Thoracic aorta (tissue), 2 donors: ENCODE measurements at regions not wholly inside any gene's neighbourhood (a gene's known extent, or its start where the extent isn't known, plus 50 kb on each side); places are given as distances from the start of the nearest gene placed in this dataset.

Experiments
- ATAC-seq: fragments of 150-250 bp; one replicate; pipeline ENCODE4 v1.8.0; 2017; ENCODE audit warnings: low read depth; ENCODE audit not compliant: insufficient number of reproducible peaks, low FRiP score
- DNase-seq: peaks from one replicate; pipeline ENCODE4 v3.0.0-alpha.2; 2020; ENCODE audit warnings: low spot score
- H3K27ac ChIP-seq, 2 donors: fragments of 200-600 bp; sonication (generic); 1 replicate in 1 of 2; 2 replicates in 1 of 2; pipeline ENCODE4 v1.5.1; 2016; ENCODE audit warnings: mild to moderate bottlenecking in 2 of 2, moderate library complexity in 2 of 2
- H3K27me3 ChIP-seq: fragments of 200-600 bp; sonication (generic); replicated peaks from 2 replicates; pipeline ENCODE4 v1.6.0; 2016; ENCODE audit warnings: mild to moderate bottlenecking; ENCODE audit not compliant: insufficient read depth
- H3K36me3 ChIP-seq: fragments of 200-600 bp; sonication (generic); one replicate; pipeline ENCODE4 v1.5.1; 2016
- H3K4me1 ChIP-seq, 2 donors: fragments of 200-600 bp; sonication (generic); 1 replicate in 1 of 2; 2 replicates in 1 of 2; pipeline versions ENCODE4 v1.5.1 to v1.6.0; 2016; ENCODE audit warnings: low read depth in 2 of 2, mild to moderate bottlenecking in 1 of 2; ENCODE audit not compliant: control insufficient read depth in 1 of 2
- H3K4me3 ChIP-seq: fragments of 200-600 bp; sonication (generic); 2 replicates; pipeline ENCODE4 v1.5.1; 2016; ENCODE audit warnings: mild to moderate bottlenecking
- H3K9me3 ChIP-seq: fragments of 200-600 bp; sonication (generic); 2 replicates; pipeline ENCODE4 v1.5.1; 2016
- CTCF ChIP-seq: fragments of 200-600 bp; sonication (generic); IDR thresholded peaks from one replicate; pipeline ENCODE4 v1.5.1; 2019; ENCODE audit warnings: antibody characterized with exemption

GRCh38 chr3:81295906-81296577, 465.4 kb downstream of the GBE1 start:
- ATAC-seq (no peak), DNase-seq (no peak)
- Histone ChIP-seq H3K4me1 (no peaks in the 10 kb centered on the region), H3K27ac (no peak overlapping the region), H3K27me3 (no peaks in the 10 kb centered on the region), H3K9me3 (no peaks in the 10 kb centered on the region), H3K36me3 (no peaks in the 10 kb centered on the region), H3K4me3 (no peak overlapping the region)
- TF ChIP-seq CTCF: no peak

GRCh38 chr3:81293156-81293555, 468.3 kb downstream of the GBE1 start:
- no peaks in the 10 kb centered on the region for H3K4me1 ChIP-seq
- H3K27ac ChIP-seq: no peak overlapping the region
- DNase-seq (no peak), ATAC-seq (no peak)
- no peaks in the 10 kb centered on the region for H3K9me3 ChIP-seq
- H3K27me3 ChIP-seq: no peaks in the 10 kb centered on the region
- no peaks in the 10 kb centered on the region for H3K36me3 ChIP-seq
- no peak for TF ChIP-seq CTCF
- no peak overlapping the region for H3K4me3 ChIP-seq

- ATAC-seq (no peak), DNase-seq (no peak)
- H3K27ac ChIP-seq: no peak overlapping the region
- H3K36me3 ChIP-seq: no peaks in the 10 kb centered on the region
- no peaks in the 10 kb centered on the region for H3K4me1 ChIP-seq
- no peaks in the 10 kb centered on the region for H3K27me3 ChIP-seq
- H3K4me3 ChIP-seq: no peak overlapping the region
- H3K9me3 ChIP-seq: no peaks in the 10 kb centered on the region
- no peak for TF ChIP-seq CTCF
Observed at GRCh38 chr3:81291586-81291985, 469.9 kb downstream of the GBE1 start.

- H3K36me3 ChIP-seq: no peaks in the 10 kb centered on the region
Observed at GRCh38 chr3:81289676-81290075, 471.8 kb downstream of the GBE1 start.

More at GRCh38 chr3:81289676-81290075, 471.8 kb downstream of the GBE1 start:
- no peak for TF ChIP-seq CTCF
- H3K27ac ChIP-seq: no peak overlapping the region
- no peak for DNase-seq
- no peaks in the 10 kb centered on the region for H3K27me3 ChIP-seq
- no peak overlapping the region for H3K4me3 ChIP-seq
- no peaks in the 10 kb centered on the region for H3K9me3 ChIP-seq
- no peaks in the 10 kb centered on the region for H3K4me1 ChIP-seq
- no peak for ATAC-seq
